GM19238 (cell line): ENCODE measurements at regions not wholly inside any gene's neighbourhood (a gene's known extent, or its start where the extent isn't known, plus 50 kb on each side); places are given as distances from the start of the nearest gene placed in this dataset.
"Not testable (repeated sequence)": the region's sequence is repeated elsewhere in the genome, so short reads cannot be mapped to it uniquely, and the experiment has no call there.

ENCODE experiments used
- DNase-seq: peaks from one replicate; pipeline ENCODE4 v3.0.0; 2011; ENCODE audit warnings: low spot score; ENCODE audit not compliant: insufficient read length

GRCh38 chr16:86951831-86952598 lies 365.2 kb downstream of the C16orf95 start:
- DNase-seq = no peak

GRCh38 chr16:86952769-86953168 lies 364.4 kb downstream of the C16orf95 start:
- DNase-seq = no peak

- DNase-seq = no peak
Observed at GRCh38 chr16:86953631-86954391, 363.4 kb downstream of the C16orf95 start.

- no peak for DNase-seq
Observed at GRCh38 chr16:86955136-86955855, 361.9 kb downstream of the C16orf95 start.

- DNase-seq = no peak
Observed at GRCh38 chr16:86956437-86956836, 360.8 kb downstream of the C16orf95 start.

- DNase-seq = not testable (repeated sequence)
Observed at GRCh38 chr16:86957662-86958198, 359.5 kb downstream of the C16orf95 start.

- no peak for DNase-seq
Observed at GRCh38 chr16:86958423-86958822, 358.8 kb downstream of the C16orf95 start.

GRCh38 chr16:86959091-86959651 lies 358.0 kb downstream of the C16orf95 start:
- no peak for DNase-seq

GRCh38 chr16:86959729-86960128 lies 357.5 kb downstream of the C16orf95 start:
- DNase-seq = no peak

GRCh38 chr16:86960266-86960665 lies 356.9 kb downstream of the C16orf95 start:
- DNase-seq = no peak

- DNase-seq = no peak
Observed at GRCh38 chr16:86961171-86961601, 356.0 kb downstream of the C16orf95 start.

GRCh38 chr16:86962259-86962658 lies 354.9 kb downstream of the C16orf95 start:
- no peak for DNase-seq

GRCh38 chr16:86962913-86963312 lies 354.3 kb downstream of the C16orf95 start:
- DNase-seq = no peak

GRCh38 chr16:86963600-86964575 lies 353.3 kb downstream of the C16orf95 start:
- DNase-seq = no peak

- no peak for DNase-seq
Observed at GRCh38 chr16:86964796-86965241, 352.4 kb downstream of the C16orf95 start.

GRCh38 chr16:86965331-86965730 lies 351.9 kb downstream of the C16orf95 start:
- DNase-seq = no peak

GRCh38 chr16:86965840-86966550 lies 351.2 kb downstream of the C16orf95 start:
- no peak for DNase-seq

GRCh38 chr16:86966777-86967176 lies 350.4 kb downstream of the C16orf95 start:
- DNase-seq = no peak

- no peak for DNase-seq
Observed at GRCh38 chr16:86968866-86969265, 348.3 kb downstream of the C16orf95 start.
